ENCODE measurements at regions not wholly inside any gene's neighbourhood (a gene's known extent, or its start where the extent isn't known, plus 50 kb on each side); places are given as distances from the start of the nearest gene placed in this dataset.

DNA sequence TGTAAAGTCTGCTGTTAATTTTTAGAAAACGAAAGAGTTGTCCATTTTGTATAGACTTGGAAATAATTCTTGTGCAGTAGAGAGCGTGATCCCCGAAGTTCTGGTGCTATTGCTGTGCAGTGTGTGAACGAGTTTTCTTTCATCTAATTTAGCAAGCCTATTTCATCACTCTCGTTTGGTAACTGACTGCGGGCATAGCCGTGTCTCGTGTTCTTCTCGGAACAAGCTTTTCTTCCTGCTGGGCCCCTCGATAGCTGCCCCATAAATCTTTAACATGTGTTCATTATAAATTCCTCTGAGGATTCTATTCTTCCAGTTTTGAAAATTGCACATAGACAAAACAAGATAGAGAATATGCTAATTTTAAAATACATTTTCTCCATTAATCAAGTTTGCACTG is 622.0 kb upstream of the PFKP start:
- no peak for DNase-seq (ENCODE audit: low read depth)

DNA sequence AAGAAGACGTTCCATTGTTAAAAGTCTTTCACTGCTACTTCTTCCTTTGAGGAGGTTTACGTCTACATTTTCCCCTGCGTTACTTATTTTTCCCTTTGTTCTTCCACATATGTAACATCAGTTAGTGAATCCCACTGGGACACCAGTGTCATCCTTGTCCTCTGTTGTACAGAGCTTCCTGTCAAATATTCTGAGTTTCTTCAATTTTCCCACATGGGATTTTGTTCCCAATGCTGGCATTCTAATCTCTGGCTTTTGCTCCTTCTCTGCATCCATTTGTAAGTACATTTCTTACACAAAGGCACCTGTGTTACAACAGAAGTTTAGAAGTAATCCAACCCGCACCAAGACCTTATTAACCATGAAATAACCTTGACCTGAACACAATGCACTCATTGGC is 627.4 kb upstream of the PFKP start:
- no peak for DNase-seq (ENCODE audit: low read depth)

DNA sequence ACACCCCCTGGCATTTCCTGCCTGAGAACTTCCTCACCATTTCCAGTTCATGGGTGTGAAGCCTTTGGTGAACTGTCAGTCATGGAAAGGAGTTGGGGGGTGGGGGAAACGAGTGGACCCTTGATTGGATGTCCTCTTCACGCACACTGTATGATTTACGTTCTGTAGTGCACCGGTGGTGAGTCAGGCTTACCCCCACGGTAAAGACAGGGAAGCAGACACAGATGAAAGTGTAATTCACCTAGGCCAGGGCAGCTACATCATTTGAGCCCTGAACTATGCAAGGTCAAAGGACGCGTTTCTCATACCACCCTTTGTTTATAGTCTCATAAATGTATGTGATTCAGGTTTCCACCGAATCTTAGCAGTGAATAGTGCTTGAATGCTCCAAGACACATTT is 628.3 kb upstream of the PFKP start:
- DNase-seq (ENCODE audit: low read depth), result no peak

GRCh38 chr10:2438248-2438939 is 629.0 kb upstream of the PFKP start:
- no peak for DNase-seq (ENCODE audit: low read depth)

GRCh38 chr10:2436933-2437332 is 630.4 kb upstream of the PFKP start:
- DNase-seq (ENCODE audit: low read depth), result no peak

- no peak for DNase-seq (ENCODE audit: low read depth)
Measured at GRCh38 chr10:2431961-2432360, 635.4 kb upstream of the PFKP start.

DNA sequence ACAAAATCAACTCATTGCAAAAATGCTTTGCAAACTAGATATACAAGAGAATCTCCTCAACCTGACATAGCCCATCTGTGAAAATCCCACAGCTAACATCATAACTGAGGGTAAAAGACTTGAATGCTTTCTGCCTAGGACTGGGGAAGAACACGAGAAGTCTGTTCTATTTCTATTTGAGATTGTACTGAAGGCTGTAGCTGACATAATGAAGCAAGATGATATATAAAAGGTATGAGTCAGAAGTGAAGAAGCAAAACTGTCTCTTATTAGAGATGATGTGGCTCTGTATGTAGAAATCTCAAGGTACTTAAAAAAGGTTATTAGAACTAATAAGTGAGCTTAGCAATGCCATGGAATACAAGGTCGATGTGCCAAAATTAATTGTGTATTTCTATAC is 639.9 kb upstream of the PFKP start:
- no peak for DNase-seq (ENCODE audit: low read depth)

DNA sequence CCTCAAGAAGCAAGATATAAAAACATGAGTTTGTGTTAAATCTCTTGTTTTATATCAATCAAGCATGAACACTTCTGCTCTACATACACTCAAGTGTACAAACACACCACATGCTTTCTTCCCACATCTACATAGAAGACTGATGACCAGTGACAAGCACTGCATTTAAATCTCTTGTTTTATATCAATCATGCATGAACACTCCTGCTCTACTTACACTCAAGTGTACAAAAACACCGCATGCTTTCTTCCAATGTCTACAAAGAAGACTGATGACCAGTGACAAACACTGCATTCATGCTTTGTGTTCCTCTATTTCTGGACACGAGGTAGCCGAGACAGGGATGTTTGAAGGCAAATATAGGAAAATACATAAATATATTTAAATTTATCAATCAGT is 642.0 kb upstream of the PFKP start:
- DNase-seq (ENCODE audit: low read depth), result no peak

- no peak for DNase-seq (ENCODE audit: low read depth)
Measured at GRCh38 chr10:2414562-2414961, 652.8 kb upstream of the PFKP start.

- no peak for DNase-seq (ENCODE audit: low read depth)
Measured at GRCh38 chr10:2414039-2414438, 653.3 kb upstream of the PFKP start.

DNA sequence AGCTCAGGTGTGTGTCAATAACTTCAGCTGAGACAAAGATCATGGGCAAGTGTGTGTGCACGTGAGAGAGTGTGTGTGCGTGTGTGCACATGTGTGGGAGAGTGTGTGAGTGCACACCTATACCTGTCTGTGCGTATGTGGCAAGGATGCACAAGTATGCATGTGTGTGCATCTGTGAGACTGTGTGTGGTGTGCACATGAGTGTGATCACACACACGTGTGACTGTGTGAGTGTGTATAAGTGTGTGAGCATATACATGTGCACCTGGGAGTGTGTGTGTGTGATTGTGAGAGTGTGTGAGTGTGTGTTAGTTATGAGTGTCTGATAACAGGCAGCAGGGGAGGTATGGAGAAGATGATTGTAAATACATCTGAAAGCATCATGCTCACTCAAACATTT is 657.3 kb upstream of the PFKP start:
- no peak for DNase-seq (ENCODE audit: low read depth)

GRCh38 chr10:2401459-2401858 is 664.1 kb upstream of the ADARB2 start:
- no peak for DNase-seq (ENCODE audit: low read depth)

- no peak for DNase-seq (ENCODE audit: low read depth)
Measured at GRCh38 chr10:2399482-2399881, 662.2 kb upstream of the ADARB2 start.

DNA sequence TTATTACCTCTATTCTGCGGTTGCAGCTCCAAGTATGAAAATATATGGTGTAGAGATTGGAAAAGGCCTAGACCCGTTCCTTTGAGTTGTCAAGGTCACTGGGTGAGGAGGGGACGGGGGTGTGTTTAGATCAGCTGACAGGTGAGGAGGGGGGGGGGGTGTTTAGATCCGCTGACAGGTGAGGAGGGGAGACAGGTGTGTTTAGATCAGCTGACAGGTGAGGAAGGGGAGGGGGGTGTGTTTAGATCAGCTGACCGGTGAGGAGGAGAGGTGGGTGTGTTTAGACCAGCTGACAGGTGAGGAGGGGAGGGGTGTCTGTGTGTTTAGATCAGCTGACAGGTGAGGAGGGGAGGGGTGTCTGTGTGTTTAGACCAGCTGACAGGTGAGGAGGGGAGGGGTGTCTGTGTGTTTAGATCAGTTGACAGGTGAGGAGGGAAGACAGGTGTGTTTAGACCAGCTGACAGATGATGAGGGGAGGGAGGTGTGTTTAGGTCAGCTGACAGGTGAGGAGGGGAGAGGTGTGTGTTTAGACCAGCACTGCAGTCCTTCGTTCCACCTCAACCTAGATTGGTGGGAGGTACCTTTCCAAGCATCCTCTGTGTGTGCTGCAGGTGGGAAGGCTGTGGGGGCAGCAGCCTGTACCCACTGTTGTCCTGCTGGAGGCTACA is 655.0 kb upstream of the ADARB2 start:
- DNase-seq (ENCODE audit: low read depth), result no peak

DNA sequence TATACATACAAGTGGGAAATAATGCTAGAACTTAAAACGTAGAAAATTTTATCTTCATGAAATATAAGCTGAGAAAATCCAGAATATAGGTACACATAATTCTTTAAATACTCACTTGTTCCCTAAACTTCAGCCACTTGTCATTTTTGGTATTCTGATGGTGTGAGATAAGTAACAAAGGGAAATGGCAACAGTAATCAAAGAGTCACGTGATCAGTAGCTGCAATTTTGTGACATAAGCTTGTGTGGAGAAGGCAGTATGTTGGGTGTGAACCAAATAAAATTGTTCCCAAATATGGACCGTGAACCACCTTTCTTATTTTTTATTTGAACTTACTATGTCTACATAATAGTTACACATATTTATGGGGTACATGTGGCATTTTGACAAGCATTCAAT is 650.3 kb upstream of the ADARB2 start:
- DNase-seq (ENCODE audit: low read depth), result no peak

DNA sequence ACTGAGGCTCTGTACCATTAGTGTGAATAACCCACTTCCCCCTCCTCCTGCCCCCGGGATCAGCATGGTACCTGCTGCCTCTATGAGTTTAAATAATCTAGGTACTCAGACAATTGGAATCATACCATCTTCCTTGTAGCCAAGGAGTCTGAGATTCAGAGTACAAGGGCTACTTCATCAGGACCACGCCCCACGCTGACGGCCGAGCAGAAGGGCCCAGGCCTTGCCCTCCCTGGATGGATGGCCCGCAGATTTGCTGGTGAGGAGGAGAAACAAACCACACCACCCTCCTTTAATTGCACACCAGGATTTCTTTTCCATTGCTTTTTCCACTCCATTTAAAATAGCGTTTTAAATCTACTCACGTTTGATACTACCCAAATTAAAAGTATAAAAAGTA is 649.9 kb upstream of the ADARB2 start:
- DNase-seq (ENCODE audit: low read depth), result no peak

DNA sequence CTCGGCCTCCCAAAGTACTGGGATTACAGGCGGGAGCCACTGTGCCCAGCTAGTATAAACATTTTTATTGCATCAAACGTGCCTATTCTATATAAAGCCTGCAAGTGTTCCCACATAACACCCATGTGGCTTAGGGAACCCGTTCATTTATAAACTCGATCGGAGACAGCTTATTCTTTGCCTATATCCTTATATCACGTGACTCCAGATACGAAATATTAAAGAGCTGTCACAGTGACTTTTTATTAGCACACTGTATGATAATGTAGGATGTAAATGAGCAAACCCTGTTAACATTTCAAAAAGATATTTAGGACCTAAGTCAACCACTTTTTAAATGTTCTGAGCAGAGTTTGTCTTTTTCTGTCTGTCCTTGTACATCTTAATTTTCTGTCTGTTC is 642.9 kb upstream of the ADARB2 start:
- no peak for DNase-seq (ENCODE audit: low read depth)

GRCh38 chr10:2367083-2367482 is 629.8 kb upstream of the ADARB2 start:
- DNase-seq (ENCODE audit: low read depth), result no peak

DNA sequence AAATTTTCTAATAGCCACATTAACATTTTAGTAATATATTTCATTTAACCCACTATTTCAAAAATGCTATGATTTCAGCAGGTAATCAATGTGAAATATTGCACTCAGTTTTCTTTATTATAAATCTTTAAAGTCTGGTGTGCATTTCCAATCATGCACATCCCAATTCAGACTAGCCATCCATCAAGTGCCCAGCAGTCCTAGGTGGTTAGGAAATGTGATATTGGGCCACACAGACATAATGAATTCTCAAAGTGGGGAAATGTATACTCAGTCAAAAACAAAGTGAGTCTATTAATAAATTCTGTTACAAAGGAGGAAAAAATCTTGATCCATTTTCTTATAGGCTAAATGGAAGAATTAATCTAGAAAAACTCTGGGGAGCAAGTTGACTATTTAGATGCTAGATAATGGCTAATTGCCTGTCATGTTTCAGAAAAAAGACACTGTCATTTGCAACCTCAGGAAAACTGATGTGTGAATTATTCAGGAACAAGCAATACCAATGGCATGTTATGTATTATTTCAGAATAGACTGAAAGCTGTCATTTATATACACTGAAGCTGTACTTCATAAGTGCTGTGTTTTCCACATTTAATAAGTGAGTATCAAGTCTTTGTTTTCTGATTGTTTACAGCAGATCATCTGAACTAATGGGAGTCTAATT is 629.1 kb upstream of the ADARB2 start:
- DNase-seq (ENCODE audit: low read depth), result no peak

DNA sequence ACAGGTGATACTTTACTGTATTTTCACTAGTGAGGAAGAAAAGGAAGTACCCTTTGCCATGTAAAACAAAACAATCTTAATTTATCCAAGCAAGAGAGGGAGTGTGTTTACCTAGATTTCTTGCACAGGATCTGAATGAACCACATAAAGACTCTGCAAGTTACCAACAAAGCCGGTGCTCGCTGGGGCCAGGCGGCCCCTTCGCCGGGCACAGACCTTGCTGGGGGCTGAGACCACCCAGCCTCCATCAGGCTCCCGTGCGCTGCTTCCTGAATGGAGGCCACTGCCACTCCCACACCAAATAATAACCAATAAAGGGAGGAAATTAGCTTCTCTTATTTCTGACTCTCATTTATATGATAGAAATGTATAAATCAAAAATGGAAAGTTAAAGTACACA is 625.0 kb upstream of the ADARB2 start:
- DNase-seq (ENCODE audit: low read depth), result no peak

DNA sequence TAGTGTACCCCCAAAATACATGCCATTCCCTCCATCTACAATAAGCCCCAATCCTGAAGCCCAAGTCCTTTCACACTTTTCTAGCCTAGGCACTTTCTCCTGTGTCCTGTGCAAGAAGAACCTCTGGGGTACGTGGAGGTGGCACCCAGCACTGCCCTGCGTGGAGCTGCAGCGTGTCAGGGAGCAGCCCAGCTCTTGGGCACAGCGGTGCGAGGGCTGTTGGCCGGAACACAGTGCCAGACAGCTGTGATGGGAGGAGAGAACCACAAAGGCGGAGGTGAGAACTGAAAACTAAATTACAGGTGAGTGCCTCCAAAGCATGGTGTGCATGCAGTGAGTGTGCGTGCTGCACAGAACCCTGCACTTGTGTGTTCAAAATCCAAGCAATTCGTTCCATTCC is 621.3 kb upstream of the ADARB2 start:
- no peak for DNase-seq (ENCODE audit: low read depth)

- DNase-seq (ENCODE audit: low read depth), result no peak
Measured at GRCh38 chr10:2356670-2357069, 619.3 kb upstream of the ADARB2 start.

- DNase-seq (ENCODE audit: low read depth), result no peak
Measured at GRCh38 chr10:2351566-2351965, 614.2 kb upstream of the ADARB2 start.

DNA sequence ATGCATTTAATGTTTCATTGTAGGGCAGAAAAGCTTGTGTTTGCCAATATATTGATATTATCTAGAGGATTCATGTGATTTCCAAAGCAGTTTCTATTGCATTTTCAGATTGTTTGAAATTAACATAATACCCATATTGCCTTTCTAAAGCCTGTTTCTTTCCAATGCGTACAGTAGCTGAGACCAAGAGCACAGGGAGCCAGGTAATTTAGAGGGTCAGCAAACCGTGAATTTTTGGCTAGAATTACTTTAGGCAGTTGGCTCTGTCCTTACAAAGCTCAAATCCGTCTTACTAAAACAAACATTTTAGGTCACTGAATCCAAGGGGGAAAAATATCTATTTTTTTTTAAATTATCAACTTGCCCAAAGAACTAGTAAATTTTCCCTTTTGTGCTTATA is 604.9 kb upstream of the ADARB2 start:
- no peak for DNase-seq (ENCODE audit: low read depth)

Data from CMK (cell line).